ENCODE measurements at regions not wholly inside any gene's neighbourhood (a gene's known extent, or its start where the extent isn't known, plus 50 kb on each side); places are given as distances from the start of the nearest gene placed in this dataset.
"Not testable (repeated sequence)": the region's sequence is repeated elsewhere in the genome, so short reads cannot be mapped to it uniquely, and the experiment has no call there.

DNA sequence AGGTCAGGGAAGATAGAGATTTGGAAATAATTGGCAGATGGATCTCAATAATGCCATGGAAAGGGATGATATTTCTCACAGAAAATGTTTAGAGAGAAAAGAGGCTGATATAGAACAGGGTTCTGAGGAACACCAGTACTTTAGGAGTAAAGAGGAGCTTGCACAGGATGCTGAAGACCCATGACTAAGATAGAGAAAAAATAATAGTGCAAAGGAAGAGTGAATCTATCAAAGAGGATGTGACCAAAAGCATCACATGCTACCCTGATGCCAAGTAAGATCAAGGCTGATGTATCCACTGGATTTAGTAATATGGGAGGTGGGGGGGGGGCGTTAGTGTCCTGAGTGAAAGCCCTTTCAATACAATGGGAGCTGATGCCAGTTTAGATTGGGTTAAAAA is 80.1 kb upstream of the NOTCH2NLA start:
- H4K20me1 ChIP-seq (ENCODE audit: insufficient read depth, low read length), result not testable (repeated sequence)

GRCh38 chr1:146308152-146308551 is 79.3 kb upstream of the NOTCH2NLA start:
- H2AFZ ChIP-seq (ENCODE audit: low read length); CTCF ChIA-PET (ENCODE audit: unreplicated experiment); H3K4me1 ChIP-seq (ENCODE audit: insufficient read depth, low read length, poor library complexity, severe bottlenecking); H3K9me3 ChIP-seq (ENCODE audit: low read length); POLR2A ChIA-PET; H4K20me1 ChIP-seq (ENCODE audit: insufficient read depth, low read length); H3K36me3 ChIP-seq (ENCODE audit: insufficient read depth, low read length); BruUV-seq (replicated peaks); H3K9me2 ChIP-seq (ENCODE audit: insufficient read depth, low read length); H3K4me2 ChIP-seq (ENCODE audit: low read length); intact Hi-C loops (cut with micrococcal nuclease; ENCODE audit: unreplicated experiment); H3K79me2 ChIP-seq (ENCODE audit: insufficient read depth, low read depth, low read length); H3K27ac ChIP-seq (ENCODE audit: low read depth, low read length, poor library complexity, severe bottlenecking); DNase-seq (ENCODE audit: low spot score); H3K4me3 ChIP-seq (ENCODE audit: low read depth, low read length, poor library complexity, severe bottlenecking): not testable (repeated sequence)

More for the DNA sequence above, 80.1 kb upstream of the NOTCH2NLA start:
- H3K4me3 ChIP-seq (ENCODE audit: low read depth, low read length, poor library complexity, severe bottlenecking); CTCF ChIA-PET (ENCODE audit: unreplicated experiment); BruUV-seq (replicated peaks); intact Hi-C loops (cut with micrococcal nuclease; ENCODE audit: unreplicated experiment); H3K27ac ChIP-seq (ENCODE audit: low read depth, low read length, poor library complexity, severe bottlenecking); H3K36me3 ChIP-seq (ENCODE audit: insufficient read depth, low read length); H3K4me1 ChIP-seq (ENCODE audit: insufficient read depth, low read length, poor library complexity, severe bottlenecking); H3K4me2 ChIP-seq (ENCODE audit: low read length); H3K9me2 ChIP-seq (ENCODE audit: insufficient read depth, low read length); H3K79me2 ChIP-seq (ENCODE audit: insufficient read depth, low read depth, low read length); DNase-seq (ENCODE audit: low spot score); POLR2A ChIA-PET; H2AFZ ChIP-seq (ENCODE audit: low read length); H3K9me3 ChIP-seq (ENCODE audit: low read length): not testable (repeated sequence)

GRCh38 chr1:146307632-146308031 is 78.8 kb upstream of the NOTCH2NLA start:
- H3K27ac ChIP-seq (ENCODE audit: low read depth, low read length, poor library complexity, severe bottlenecking); CTCF ChIA-PET (ENCODE audit: unreplicated experiment); H3K4me1 ChIP-seq (ENCODE audit: insufficient read depth, low read length, poor library complexity, severe bottlenecking); H3K9me3 ChIP-seq (ENCODE audit: low read length); H4K20me1 ChIP-seq (ENCODE audit: insufficient read depth, low read length); POLR2A ChIA-PET; H2AFZ ChIP-seq (ENCODE audit: low read length); H3K36me3 ChIP-seq (ENCODE audit: insufficient read depth, low read length); DNase-seq (ENCODE audit: low spot score); H3K4me2 ChIP-seq (ENCODE audit: low read length); H3K9me2 ChIP-seq (ENCODE audit: insufficient read depth, low read length); intact Hi-C loops (cut with micrococcal nuclease; ENCODE audit: unreplicated experiment); H3K79me2 ChIP-seq (ENCODE audit: insufficient read depth, low read depth, low read length); BruUV-seq (replicated peaks); H3K4me3 ChIP-seq (ENCODE audit: low read depth, low read length, poor library complexity, severe bottlenecking): not testable (repeated sequence)

DNA sequence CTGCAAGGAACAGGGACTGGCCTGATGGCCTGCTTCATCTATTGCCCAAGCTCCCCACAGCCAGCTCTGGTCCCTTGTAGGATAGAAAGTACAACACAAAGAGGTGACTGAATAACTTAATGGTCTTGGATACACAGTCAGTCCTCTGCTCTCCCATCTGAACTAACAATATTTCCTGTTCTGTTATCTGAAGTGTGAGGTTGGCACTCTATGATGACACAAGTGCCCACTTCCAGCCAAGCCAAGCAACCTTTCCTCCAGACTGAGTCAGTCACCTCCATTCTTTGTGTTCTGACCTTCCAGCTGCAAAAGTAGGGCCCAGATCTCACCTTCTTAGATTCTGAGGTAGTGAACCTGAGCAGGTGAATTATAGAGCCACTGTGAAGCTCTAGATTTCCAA is 77.8 kb upstream of the NOTCH2NLA start:
- CTCF ChIA-PET (ENCODE audit: unreplicated experiment); POLR2A ChIA-PET; BruUV-seq (replicated peaks): not testable (repeated sequence)

GRCh38 chr1:146305442-146305841 is 76.6 kb upstream of the NOTCH2NLA start:
- H3K4me2 ChIP-seq (ENCODE audit: low read length); H3K9me3 ChIP-seq (ENCODE audit: low read length); H3K36me3 ChIP-seq (ENCODE audit: insufficient read depth, low read length); H3K4me3 ChIP-seq (ENCODE audit: low read depth, low read length, poor library complexity, severe bottlenecking); DNase-seq (ENCODE audit: low spot score); BruUV-seq (replicated peaks); CTCF ChIA-PET (ENCODE audit: unreplicated experiment); H3K79me2 ChIP-seq (ENCODE audit: insufficient read depth, low read depth, low read length); intact Hi-C loops (cut with micrococcal nuclease; ENCODE audit: unreplicated experiment); H2AFZ ChIP-seq (ENCODE audit: low read length); H3K4me1 ChIP-seq (ENCODE audit: insufficient read depth, low read length, poor library complexity, severe bottlenecking); H3K9me2 ChIP-seq (ENCODE audit: insufficient read depth, low read length); H3K27ac ChIP-seq (ENCODE audit: low read depth, low read length, poor library complexity, severe bottlenecking); POLR2A ChIA-PET; H4K20me1 ChIP-seq (ENCODE audit: insufficient read depth, low read length): not testable (repeated sequence)

More for the DNA sequence above, 77.8 kb upstream of the NOTCH2NLA start:
- H3K4me3 ChIP-seq (ENCODE audit: low read depth, low read length, poor library complexity, severe bottlenecking); H3K79me2 ChIP-seq (ENCODE audit: insufficient read depth, low read depth, low read length); intact Hi-C loops (cut with micrococcal nuclease; ENCODE audit: unreplicated experiment); H2AFZ ChIP-seq (ENCODE audit: low read length); DNase-seq (ENCODE audit: low spot score); H3K4me1 ChIP-seq (ENCODE audit: insufficient read depth, low read length, poor library complexity, severe bottlenecking); H4K20me1 ChIP-seq (ENCODE audit: insufficient read depth, low read length); H3K27ac ChIP-seq (ENCODE audit: low read depth, low read length, poor library complexity, severe bottlenecking); H3K9me3 ChIP-seq (ENCODE audit: low read length); H3K9me2 ChIP-seq (ENCODE audit: insufficient read depth, low read length); H3K4me2 ChIP-seq (ENCODE audit: low read length); H3K36me3 ChIP-seq (ENCODE audit: insufficient read depth, low read length): not testable (repeated sequence)

GRCh38 chr1:146298575-146298897 is 69.7 kb upstream of the NOTCH2NLA start:
- H3K4me1 ChIP-seq (ENCODE audit: insufficient read depth, low read length, poor library complexity, severe bottlenecking); H3K9me2 ChIP-seq (ENCODE audit: insufficient read depth, low read length); H3K9me3 ChIP-seq (ENCODE audit: low read length); H3K27ac ChIP-seq (ENCODE audit: low read depth, low read length, poor library complexity, severe bottlenecking); H3K79me2 ChIP-seq (ENCODE audit: insufficient read depth, low read depth, low read length); DNase-seq (ENCODE audit: low spot score); H3K4me3 ChIP-seq (ENCODE audit: low read depth, low read length, poor library complexity, severe bottlenecking); intact Hi-C loops (cut with micrococcal nuclease; ENCODE audit: unreplicated experiment); H4K20me1 ChIP-seq (ENCODE audit: insufficient read depth, low read length); BruUV-seq (replicated peaks); CTCF ChIA-PET (ENCODE audit: unreplicated experiment); H2AFZ ChIP-seq (ENCODE audit: low read length); H3K36me3 ChIP-seq (ENCODE audit: insufficient read depth, low read length); POLR2A ChIA-PET; H3K4me2 ChIP-seq (ENCODE audit: low read length): not testable (repeated sequence)

DNA sequence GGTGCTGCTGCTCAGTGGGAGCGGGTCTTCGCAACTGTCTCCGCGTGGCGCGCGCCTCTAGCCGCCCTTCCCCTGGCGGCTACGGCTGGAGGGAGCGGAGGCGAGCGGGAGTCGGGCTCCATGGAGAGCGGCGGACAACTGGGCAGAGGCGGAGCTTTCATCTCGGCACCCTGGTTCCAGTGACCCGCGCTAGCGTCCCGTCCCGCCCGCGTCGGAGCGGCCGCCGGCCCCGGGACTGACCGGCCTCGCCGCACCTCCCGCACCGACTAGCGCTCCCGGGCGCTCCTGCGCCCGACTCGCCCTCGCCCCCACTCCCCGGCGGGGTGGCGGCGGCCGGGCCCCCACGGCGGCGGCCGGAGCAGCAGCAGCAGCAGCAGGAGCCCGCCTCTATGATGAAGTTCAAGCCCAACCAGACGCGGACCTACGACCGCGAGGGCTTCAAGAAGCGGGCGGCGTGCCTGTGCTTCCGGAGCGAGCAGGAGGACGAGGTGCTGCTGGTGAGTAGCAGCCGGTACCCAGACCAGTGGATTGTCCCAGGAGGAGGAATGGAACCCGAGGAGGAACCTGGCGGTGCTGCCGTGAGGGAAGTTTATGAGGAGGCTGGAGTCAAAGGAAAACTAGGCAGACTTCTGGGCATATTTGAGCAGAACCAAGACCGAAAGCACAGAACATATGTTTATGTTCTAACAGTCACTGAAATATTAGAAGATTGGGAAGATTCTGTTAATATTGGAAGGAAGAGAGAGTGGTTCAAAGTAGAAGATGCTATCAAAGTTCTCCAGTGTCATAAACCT is 69.2 kb upstream of the NOTCH2NLA start:
- intact Hi-C loops (cut with micrococcal nuclease; ENCODE audit: unreplicated experiment); H3K4me3 ChIP-seq (ENCODE audit: low read depth, low read length, poor library complexity, severe bottlenecking); H3K36me3 ChIP-seq (ENCODE audit: insufficient read depth, low read length); POLR2A ChIA-PET; H3K27ac ChIP-seq (ENCODE audit: low read depth, low read length, poor library complexity, severe bottlenecking); H3K9me3 ChIP-seq (ENCODE audit: low read length); CTCF ChIA-PET (ENCODE audit: unreplicated experiment); DNase-seq (ENCODE audit: low spot score); H2AFZ ChIP-seq (ENCODE audit: low read length); H4K20me1 ChIP-seq (ENCODE audit: insufficient read depth, low read length); H3K4me1 ChIP-seq (ENCODE audit: insufficient read depth, low read length, poor library complexity, severe bottlenecking); H3K4me2 ChIP-seq (ENCODE audit: low read length); BruUV-seq (replicated peaks); H3K79me2 ChIP-seq (ENCODE audit: insufficient read depth, low read depth, low read length); H3K9me2 ChIP-seq (ENCODE audit: insufficient read depth, low read length): not testable (repeated sequence)
